ENCODE measurements at regions not wholly inside any gene's neighbourhood (a gene's known extent, or its start where the extent isn't known, plus 50 kb on each side); places are given as distances from the start of the nearest gene placed in this dataset.

- no peak overlapping the region for H3K27ac ChIP-seq
- 59 to 68% methylated on average over 4 of the region's 4 CpGs for WGBS, 2 donors
- TF ChIP-seq CTCF (IDR thresholded peaks at IDR 0.05) (no peak), POLR2A (IDR thresholded peaks at IDR 0.05) (no peak)
- ATAC-seq = no peak
- H3K4me1 ChIP-seq = no peaks in the 10 kb centered on the region
- intact Hi-C loops (cut with DNase I) = no loop called here
- no peaks in the 10 kb centered on the region for H3K36me3 ChIP-seq (replicated peaks in 1 of 2; ENCODE audit: insufficient read depth in 1 of 2, low read depth in 2 of 2)
- no peak for DNase-seq
- no peak overlapping the region for H3K4me3 ChIP-seq
- no peaks in the 10 kb centered on the region for H3K27me3 ChIP-seq
- no peaks in the 10 kb centered on the region for H3K9me3 ChIP-seq
Measured at GRCh38 chr4:149135062-149135461, 680.6 kb downstream of the IQCM start.

GRCh38 chr4:149121023-149121404, 678.8 kb upstream of the NR3C2 start:
- Histone ChIP-seq H3K27me3 (no peaks in the 10 kb centered on the region), H3K4me1 (no peaks in the 10 kb centered on the region), H3K4me3 (no peak overlapping the region), H3K27ac (no peak overlapping the region), H3K9me3 (no peaks in the 10 kb centered on the region), H3K36me3 (replicated peaks in 1 of 2; ENCODE audit: insufficient read depth in 1 of 2, low read depth in 2 of 2) (no peaks in the 10 kb centered on the region)
- intact Hi-C loops (cut with DNase I) = no loop called here
- DNase-seq (no peak), ATAC-seq (no peak)
- 63% methylated on average over 5 of the region's 5 CpGs for WGBS, 2 donors
- no peak for TF ChIP-seq POLR2A (IDR thresholded peaks at IDR 0.05)
- no peak for TF ChIP-seq CTCF (IDR thresholded peaks at IDR 0.05)

- ATAC-seq (no peak), DNase-seq (no peak)
- H3K27me3 ChIP-seq = no peaks in the 10 kb centered on the region
- no peaks in the 10 kb centered on the region for H3K4me1 ChIP-seq
- H3K27ac ChIP-seq = no peak overlapping the region
- TF ChIP-seq POLR2A (IDR thresholded peaks at IDR 0.05) = no peak
- TF ChIP-seq CTCF (IDR thresholded peaks at IDR 0.05) = no peak
- H3K4me3 ChIP-seq = no peak overlapping the region
- no peaks in the 10 kb centered on the region for H3K36me3 ChIP-seq (replicated peaks in 1 of 2; ENCODE audit: insufficient read depth in 1 of 2, low read depth in 2 of 2)
- no peaks in the 10 kb centered on the region for H3K9me3 ChIP-seq
- intact Hi-C loops (cut with DNase I) = no loop called here
- WGBS, 2 donors = 48 to 62% methylated on average over 2 of the region's 2 CpGs
Measured at GRCh38 chr4:149120331-149121022, 678.3 kb upstream of the NR3C2 start.

GRCh38 chr4:149116806-149117205, 674.6 kb upstream of the NR3C2 start:
- no peaks in the 10 kb centered on the region for H3K36me3 ChIP-seq (replicated peaks in 1 of 2; ENCODE audit: insufficient read depth in 1 of 2, low read depth in 2 of 2)
- no peak for ATAC-seq
- H3K4me1 ChIP-seq = no peaks in the 10 kb centered on the region
- TF ChIP-seq POLR2A (IDR thresholded peaks at IDR 0.05) = no peak
- TF ChIP-seq CTCF (IDR thresholded peaks at IDR 0.05) = no peak
- H3K4me3 ChIP-seq = no peak overlapping the region
- H3K27me3 ChIP-seq = no peaks in the 10 kb centered on the region
- no peak overlapping the region for H3K27ac ChIP-seq
- H3K9me3 ChIP-seq = no peaks in the 10 kb centered on the region
- 84 to 90% methylated on average over 2 of the region's 2 CpGs for WGBS, 2 donors
- DNase-seq = no peak
- intact Hi-C loops (cut with DNase I) = no loop called here

- no peak for DNase-seq
- no peak for TF ChIP-seq CTCF (IDR thresholded peaks at IDR 0.05)
- no peak for TF ChIP-seq POLR2A (IDR thresholded peaks at IDR 0.05)
- Histone ChIP-seq H3K36me3 (replicated peaks in 1 of 2; ENCODE audit: insufficient read depth in 1 of 2, low read depth in 2 of 2) (no peaks in the 10 kb centered on the region), H3K4me1 (no peaks in the 10 kb centered on the region), H3K27me3 (no peaks in the 10 kb centered on the region), H3K4me3 (no peak overlapping the region), H3K9me3 (no peaks in the 10 kb centered on the region), H3K27ac (no peak overlapping the region)
- no peak for ATAC-seq
- intact Hi-C loops (cut with DNase I) = no loop called here
- WGBS, 2 donors = 82 to 87% methylated on average over 1 of the region's 1 CpG
Measured at GRCh38 chr4:149113804-149114430, 671.7 kb upstream of the NR3C2 start.
